SIG-M5 treated with dmso at 0.1 percent for 504 hours (cell line): ENCODE measurements at regions not wholly inside any gene's neighbourhood (a gene's known extent, or its start where the extent isn't known, plus 50 kb on each side); places are given as distances from the start of the nearest gene placed in this dataset.
"Not testable (repeated sequence)": the region's sequence is repeated elsewhere in the genome, so short reads cannot be mapped to it uniquely, and the experiment has no call there.

Experiments used
- DNase-seq: peaks from one replicate; lab custom pipeline; 2025; ENCODE audit not compliant: unreplicated experiment; lab: John Stamatoyannopoulos, UW

- DNase-seq: no peak
Measured at GRCh38 chr7:156590212-156590611, 50.4 kb upstream of the RNF32 start.

GRCh38 chr7:156589808-156590207 is 50.8 kb upstream of the RNF32 start:
- no peak for DNase-seq

GRCh38 chr7:156585926-156586325 is 54.6 kb upstream of the RNF32 start:
- DNase-seq: no peak

- DNase-seq: no peak
Measured at GRCh38 chr7:156585025-156585648, 55.4 kb upstream of the RNF32 start.

GRCh38 chr7:156582591-156583123 is 57.9 kb upstream of the RNF32 start:
- no peak for DNase-seq

GRCh38 chr7:156580036-156580435 is 60.5 kb upstream of the RNF32 start:
- no peak for DNase-seq

GRCh38 chr7:156579566-156579965 is 61.0 kb upstream of the RNF32 start:
- DNase-seq: no peak

GRCh38 chr7:156578978-156579430 is 61.6 kb upstream of the RNF32 start:
- no peak for DNase-seq

GRCh38 chr7:156578578-156578940 is 62.0 kb upstream of the RNF32 start:
- no peak for DNase-seq

GRCh38 chr7:156577645-156578577 is 62.7 kb upstream of the RNF32 start:
- no peak for DNase-seq

- no peak for DNase-seq
Measured at GRCh38 chr7:156576216-156577058, 64.1 kb upstream of the RNF32 start.

GRCh38 chr7:156568258-156568657 is 72.3 kb upstream of the RNF32 start:
- DNase-seq: no peak

- no peak for DNase-seq
Measured at GRCh38 chr7:156566812-156567549, 73.6 kb upstream of the RNF32 start.

- not testable (repeated sequence) for DNase-seq
Measured at GRCh38 chr7:156565002-156565401, 75.6 kb upstream of the RNF32 start.

GRCh38 chr7:156560696-156561095 is 79.9 kb upstream of the RNF32 start:
- no peak for DNase-seq

- no peak for DNase-seq
Measured at GRCh38 chr7:156560075-156560474, 80.5 kb upstream of the RNF32 start.

- DNase-seq: no peak
Measured at GRCh38 chr7:156559001-156559400, 81.6 kb upstream of the RNF32 start.

GRCh38 chr7:156558198-156558597 is 82.4 kb upstream of the RNF32 start:
- DNase-seq: no peak

- DNase-seq: no peak
Measured at GRCh38 chr7:156556083-156556482, 84.5 kb upstream of the RNF32 start.

- no peak for DNase-seq
Measured at GRCh38 chr7:156554488-156554887, 86.1 kb upstream of the RNF32 start.
